Ascending aorta (tissue), 2 donors: ENCODE measurements at regions not wholly inside any gene's neighbourhood (a gene's known extent, or its start where the extent isn't known, plus 50 kb on each side); places are given as distances from the start of the nearest gene placed in this dataset.

ENCODE experiments used
- DNase-seq, 2 donors: peaks; one replicate each; pipeline ENCODE4 v3.0.0-alpha.2; 2019; ENCODE audit warnings: low spot score in 2 of 2
- H3K27ac ChIP-seq, 2 donors: fragments of 200-600 bp; sonication (generic); one replicate each; pipeline ENCODE4 v1.5.1; 2016 to 2017; ENCODE audit warnings: mild to moderate bottlenecking in 1 of 2
- H3K27me3 ChIP-seq: fragments of 200-600 bp; sonication (generic); one replicate; pipeline ENCODE4 v1.5.1; 2017
- H3K36me3 ChIP-seq, 2 donors: fragments of 200-600 bp; sonication (generic); one replicate each; pipeline ENCODE4 v1.5.1; 2016
- H3K4me1 ChIP-seq, 2 donors: fragments of 200-600 bp; sonication (generic); one replicate each; pipeline ENCODE4 v1.5.1; 2016 to 2017; ENCODE audit warnings: mild to moderate bottlenecking in 1 of 2
- H3K4me3 ChIP-seq, 2 donors: fragments of 200-600 bp; sonication (generic); one replicate each; pipeline ENCODE4 v1.5.1; 2016 to 2017; ENCODE audit warnings: mild to moderate bottlenecking in 1 of 2
- H3K9me3 ChIP-seq, 2 donors: fragments of 200-600 bp; sonication (generic); one replicate each; pipeline ENCODE4 v1.5.1; 2016
- intact Hi-C: fragments of 100-400 bp; cut with DNase I; formaldehyde crosslinking; loops from one replicate; pipeline ENCODE4 v1.15.1; 2023
- TF ChIP-seq, protein P1 (sequence below), 3 experiments: fragments of 200-600 bp in 2 of 3; fragments of 450-650 bp in 1 of 3; sonication (generic) in 2 of 3; IDR thresholded peaks; one replicate each; pipeline ENCODE4 v1.5.1; 2016 to 2019; ENCODE audit warnings: antibody characterized with exemption in 3 of 3, mild to moderate bottlenecking in 1 of 3, moderate library complexity in 1 of 3

- no peak overlapping the region for H3K4me3 ChIP-seq
- H3K27me3 ChIP-seq = no peaks in the 10 kb centered on the region
- DNase-seq = no peak
- TF ChIP-seq, protein P1, sequence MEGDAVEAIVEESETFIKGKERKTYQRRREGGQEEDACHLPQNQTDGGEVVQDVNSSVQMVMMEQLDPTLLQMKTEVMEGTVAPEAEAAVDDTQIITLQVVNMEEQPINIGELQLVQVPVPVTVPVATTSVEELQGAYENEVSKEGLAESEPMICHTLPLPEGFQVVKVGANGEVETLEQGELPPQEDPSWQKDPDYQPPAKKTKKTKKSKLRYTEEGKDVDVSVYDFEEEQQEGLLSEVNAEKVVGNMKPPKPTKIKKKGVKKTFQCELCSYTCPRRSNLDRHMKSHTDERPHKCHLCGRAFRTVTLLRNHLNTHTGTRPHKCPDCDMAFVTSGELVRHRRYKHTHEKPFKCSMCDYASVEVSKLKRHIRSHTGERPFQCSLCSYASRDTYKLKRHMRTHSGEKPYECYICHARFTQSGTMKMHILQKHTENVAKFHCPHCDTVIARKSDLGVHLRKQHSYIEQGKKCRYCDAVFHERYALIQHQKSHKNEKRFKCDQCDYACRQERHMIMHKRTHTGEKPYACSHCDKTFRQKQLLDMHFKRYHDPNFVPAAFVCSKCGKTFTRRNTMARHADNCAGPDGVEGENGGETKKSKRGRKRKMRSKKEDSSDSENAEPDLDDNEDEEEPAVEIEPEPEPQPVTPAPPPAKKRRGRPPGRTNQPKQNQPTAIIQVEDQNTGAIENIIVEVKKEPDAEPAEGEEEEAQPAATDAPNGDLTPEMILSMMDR (IDR thresholded peaks at IDR 0.05) = no peak
- peaks cover 0 to 12% of the 10 kb centered on the region in 2 donors for H3K4me1 ChIP-seq
- H3K9me3 ChIP-seq = no peaks in the 10 kb centered on the region
- H3K27ac ChIP-seq = no peak overlapping the region
- no peaks in the 10 kb centered on the region for H3K36me3 ChIP-seq
- intact Hi-C loops = no loop called here
These were observed 141.9 kb upstream of the TNP1 start for GRCh38 chr2:217001740-217002139.

DNA sequence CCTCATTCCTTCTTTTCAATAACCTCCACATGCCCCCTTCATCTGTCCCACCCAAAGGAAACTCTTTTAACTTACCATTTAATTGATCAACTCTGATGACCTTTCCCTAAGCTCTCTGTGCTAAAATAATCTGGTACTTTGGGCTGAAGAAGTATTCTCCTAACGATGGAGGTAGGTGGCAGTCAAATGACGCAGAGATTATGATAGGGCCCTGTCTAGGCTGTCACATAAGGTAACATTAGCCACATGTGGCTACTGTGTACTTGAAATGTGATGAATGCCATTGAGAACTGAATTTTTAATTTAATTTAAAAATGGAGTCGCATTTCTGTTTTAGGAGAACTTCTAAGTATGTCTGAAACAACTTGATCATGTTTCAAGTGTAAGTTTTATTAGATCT is 140.5 kb upstream of the TNP1 start:
- intact Hi-C loops = no loop called here
- DNase-seq = no peak
- Histone ChIP-seq H3K27me3 (no peaks in the 10 kb centered on the region), H3K9me3 (no peaks in the 10 kb centered on the region), H3K27ac (no peak overlapping the region), H3K36me3 (no peaks in the 10 kb centered on the region), H3K4me3 (no peak overlapping the region), H3K4me1 (peaks cover 0 to 9% of the 10 kb centered on the region in 2 donors)
- TF ChIP-seq, protein P1 (IDR thresholded peaks at IDR 0.05) = no peak

DNA sequence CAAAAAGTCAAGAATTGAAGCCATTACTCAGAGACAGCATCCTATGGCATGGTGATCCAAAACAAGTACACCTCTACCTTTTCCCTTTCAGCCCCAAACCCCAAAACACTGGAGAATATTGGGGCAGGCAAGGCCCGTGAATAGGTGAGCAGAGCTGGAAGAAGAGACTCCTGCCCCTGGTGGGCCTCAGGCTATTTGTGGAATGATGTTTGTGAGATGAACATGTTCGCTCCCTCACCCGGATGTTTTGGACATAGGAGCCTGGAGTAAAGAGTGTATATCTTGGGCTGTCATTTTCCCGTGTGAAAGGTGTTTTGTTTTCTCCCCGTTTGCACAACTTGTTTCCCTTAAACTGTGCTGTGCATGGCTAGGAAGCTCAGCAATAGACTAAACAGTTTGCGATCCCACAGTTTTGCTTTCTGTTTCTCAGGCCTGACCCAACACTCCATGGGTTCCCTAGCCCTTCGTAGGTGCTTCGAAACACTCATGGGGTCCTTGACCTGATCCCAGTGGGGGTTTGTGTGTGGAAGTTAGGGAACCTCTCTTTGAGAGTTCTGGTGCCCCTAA is 136.5 kb upstream of the TNP1 start:
- no peak overlapping the region for H3K27ac ChIP-seq
- no peak for DNase-seq
- no peak overlapping the region for H3K4me3 ChIP-seq
- intact Hi-C loops = no loop called here
- no peaks in the 10 kb centered on the region for H3K36me3 ChIP-seq
- no peaks in the 10 kb centered on the region for H3K27me3 ChIP-seq
- H3K9me3 ChIP-seq = no peaks in the 10 kb centered on the region
- peaks cover 0 to 2% of the 10 kb centered on the region in 2 donors for H3K4me1 ChIP-seq
- TF ChIP-seq, protein P1 (IDR thresholded peaks at IDR 0.05) = no peak

DNA sequence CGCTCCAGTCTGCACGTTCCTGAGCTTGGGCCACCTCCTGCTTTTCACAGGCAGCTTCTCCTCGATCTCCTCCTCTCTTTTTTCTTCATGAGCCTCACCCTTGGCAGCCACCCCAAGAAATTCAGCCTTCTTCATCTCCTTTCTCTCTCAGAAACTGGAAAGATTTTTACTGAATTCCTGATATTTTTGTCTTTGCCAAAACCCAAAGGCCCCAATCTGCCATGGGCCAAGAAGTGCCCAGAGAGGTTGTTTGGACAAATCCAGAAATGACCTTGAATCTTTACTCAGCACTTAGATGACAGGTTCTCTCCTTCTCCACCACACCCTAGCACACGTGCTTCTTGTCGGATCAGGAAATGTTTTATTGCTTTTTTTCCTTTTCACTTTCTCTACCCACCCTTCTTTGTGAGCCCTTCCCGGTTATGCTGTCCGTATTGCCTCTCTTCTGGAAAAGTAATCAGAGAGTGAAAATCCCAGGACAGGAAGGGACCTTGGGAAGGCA is 134.5 kb upstream of the TNP1 start:
- Histone ChIP-seq H3K27ac (no peak overlapping the region), H3K4me3 (no peak overlapping the region), H3K36me3 (no peaks in the 10 kb centered on the region), H3K9me3 (no peaks in the 10 kb centered on the region), H3K4me1 (peaks cover 0 to 2% of the 10 kb centered on the region in 2 donors), H3K27me3 (no peaks in the 10 kb centered on the region)
- intact Hi-C loops = no loop called here
- TF ChIP-seq, protein P1 (IDR thresholded peaks at IDR 0.05) = no peak
- DNase-seq = no peak

- peaks cover 0 to 2% of the 10 kb centered on the region in 2 donors for H3K4me1 ChIP-seq
- H3K27me3 ChIP-seq = no peaks in the 10 kb centered on the region
- no peak for DNase-seq
- no peak overlapping the region for H3K27ac ChIP-seq
- no peaks in the 10 kb centered on the region for H3K9me3 ChIP-seq
- TF ChIP-seq, protein P1 (IDR thresholded peaks at IDR 0.05) = no peak
- H3K36me3 ChIP-seq = no peaks in the 10 kb centered on the region
- intact Hi-C loops = no loop called here
- H3K4me3 ChIP-seq = no peak overlapping the region
These were observed 132.3 kb upstream of the TNP1 start for GRCh38 chr2:216992056-216992675.
